Natural killer cell treated with Interleukin-12 subunit alpha and Interleukin-12 subunit beta and Interleukin-15 and Interleukin-18, amount 100 ng/mL, for 72 hours (primary cell): ENCODE measurements at regions not wholly inside any gene's neighbourhood (a gene's known extent, or its start where the extent isn't known, plus 50 kb on each side); places are given as distances from the start of the nearest gene placed in this dataset.
"Not testable (repeated sequence)": the region's sequence is repeated elsewhere in the genome, so short reads cannot be mapped to it uniquely, and the experiment has no call there.

ENCODE experiments used
- ATAC-seq, 2 donors: fragments of 150-1000 bp; cut with Tn5 transposase in 1 of 2; sonication (Bioruptor Pico), chemical (Tn5 transposase) in 1 of 2; 2 replicates each; pipeline ENCODE4 v1.10.0; 2021
- DNase-seq: peaks from one replicate; pipeline ENCODE4 v3.0.0; 2022; ENCODE audit warnings: low spot score
- H3K27ac Mint-ChIP-seq, 2 donors: 1 replicate in 1 of 2; 2 replicates in 1 of 2; pipeline ENCODE4 v1.8.0; 2022; ENCODE audit warnings: mixed read lengths in 2 of 2, mild to moderate bottlenecking in 1 of 2, moderate library complexity in 1 of 2
- H3K27me3 Mint-ChIP-seq, 2 donors: 1 replicate in 1 of 2; 2 replicates in 1 of 2; pipeline ENCODE4 v1.8.0; 2022; ENCODE audit warnings: mixed read lengths in 2 of 2
- H3K36me3 Mint-ChIP-seq: one replicate; pipeline ENCODE4 v1.8.0; 2022; ENCODE audit warnings: mixed read lengths
- H3K4me1 Mint-ChIP-seq, 2 donors: 1 replicate in 1 of 2; 2 replicates in 1 of 2; pipeline ENCODE4 v1.8.0; 2022; ENCODE audit warnings: low read depth in 2 of 2, mixed read lengths in 2 of 2, mild to moderate bottlenecking in 1 of 2
- H3K4me3 Mint-ChIP-seq: one replicate; pipeline ENCODE4 v1.8.0; 2022; ENCODE audit warnings: mixed read lengths
- H3K9me3 Mint-ChIP-seq: 2 replicates; pipeline ENCODE4 v1.8.0; 2022; ENCODE audit warnings: mixed read lengths

DNA sequence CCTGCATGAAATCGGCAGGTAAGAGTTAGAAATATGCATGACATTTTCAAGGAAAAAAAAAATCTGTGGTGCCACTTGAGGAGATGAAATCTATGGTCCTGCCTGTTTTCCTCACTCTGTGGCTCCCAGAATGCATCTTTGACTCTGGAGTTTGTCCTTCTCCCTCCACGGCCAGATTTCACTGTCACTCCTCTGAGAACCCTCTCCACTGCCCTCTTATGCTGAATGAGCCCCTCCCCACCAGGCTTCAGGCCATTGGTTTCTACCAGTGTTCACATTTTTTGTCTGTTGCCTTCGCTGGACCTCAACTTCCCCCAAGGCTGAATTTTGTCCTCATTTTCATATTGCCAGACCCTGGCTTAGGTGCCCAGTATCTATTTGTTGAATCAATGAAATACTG lies 235.0 kb downstream of the ZIC5 start:
- DNase-seq = no peak
- Mint-ChIP-seq H3K36me3 (no peaks in the 10 kb centered on the region), H3K27ac (no peak overlapping the region), H3K27me3 (peaks cover 0 to 4% of the 10 kb centered on the region in 2 donors), H3K4me3 (no peak overlapping the region), H3K9me3 (no peaks in the 10 kb centered on the region), H3K4me1 (peaks cover 4 to 5% of the 10 kb centered on the region in 2 donors)
- ATAC-seq = no peak

DNA sequence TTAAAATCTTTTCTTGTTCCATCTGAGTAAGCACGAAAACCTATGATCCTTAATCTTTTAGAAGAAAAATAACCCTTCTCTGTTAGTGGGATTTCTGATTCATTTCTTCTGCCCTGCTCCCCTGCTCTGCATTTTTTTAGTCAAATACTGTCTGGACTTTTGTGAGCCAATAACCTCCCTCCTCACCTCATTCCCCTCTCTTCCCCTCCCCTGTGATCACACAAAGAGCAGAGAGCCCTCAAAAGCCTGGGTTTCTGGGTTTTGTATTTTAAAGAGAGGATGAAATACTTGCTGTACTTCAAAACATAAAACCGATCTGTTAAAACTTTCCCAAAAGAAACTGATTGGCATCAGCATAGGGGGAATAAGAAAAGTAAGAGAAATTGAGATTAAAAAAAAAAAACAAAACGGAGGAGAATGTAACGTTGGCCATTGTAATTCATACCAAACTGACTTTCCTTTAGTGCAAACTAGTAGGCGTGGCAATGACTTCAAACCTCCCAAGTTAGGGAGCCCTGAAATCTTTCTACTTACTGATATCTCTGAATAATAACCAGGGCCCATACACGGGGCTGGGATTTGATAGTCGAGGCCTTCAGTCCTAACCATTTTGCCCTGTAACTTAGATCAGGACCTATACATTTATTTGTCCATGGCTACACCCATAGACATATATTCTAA lies 232.9 kb downstream of the TM9SF2 start:
- no peaks in the 10 kb centered on the region for H3K9me3 Mint-ChIP-seq
- H3K27me3 Mint-ChIP-seq = peaks cover 0 to 4% of the 10 kb centered on the region in 2 donors
- H3K4me3 Mint-ChIP-seq = no peak overlapping the region

DNA sequence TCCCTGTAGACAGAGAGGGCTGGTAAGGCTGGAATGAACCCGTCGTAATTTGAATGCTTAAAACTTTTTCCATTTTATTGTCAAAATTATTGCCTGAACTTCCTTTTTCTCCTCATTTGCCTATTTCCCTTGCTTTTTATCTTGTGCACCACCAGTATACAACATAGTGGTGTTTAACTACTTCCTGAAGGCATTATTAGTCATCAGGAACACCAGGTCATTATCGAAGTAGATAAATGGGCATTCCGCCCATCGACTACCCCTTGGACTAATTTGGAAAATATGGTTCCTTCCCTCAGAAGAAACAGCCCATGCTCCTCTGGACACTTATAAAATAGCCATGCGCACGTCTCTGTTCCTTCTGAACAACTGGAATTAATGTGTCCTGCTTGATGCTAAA lies 232.1 kb downstream of the TM9SF2 start:
- ATAC-seq = no peak

More for the DNA sequence above, 232.9 kb downstream of the TM9SF2 start:
- Mint-ChIP-seq H3K4me1 (peaks cover 0 to 4% of the 10 kb centered on the region in 2 donors), H3K36me3 (no peaks in the 10 kb centered on the region), H3K27ac (no peak overlapping the region)
- ATAC-seq = no peak
- no peak for DNase-seq

DNA sequence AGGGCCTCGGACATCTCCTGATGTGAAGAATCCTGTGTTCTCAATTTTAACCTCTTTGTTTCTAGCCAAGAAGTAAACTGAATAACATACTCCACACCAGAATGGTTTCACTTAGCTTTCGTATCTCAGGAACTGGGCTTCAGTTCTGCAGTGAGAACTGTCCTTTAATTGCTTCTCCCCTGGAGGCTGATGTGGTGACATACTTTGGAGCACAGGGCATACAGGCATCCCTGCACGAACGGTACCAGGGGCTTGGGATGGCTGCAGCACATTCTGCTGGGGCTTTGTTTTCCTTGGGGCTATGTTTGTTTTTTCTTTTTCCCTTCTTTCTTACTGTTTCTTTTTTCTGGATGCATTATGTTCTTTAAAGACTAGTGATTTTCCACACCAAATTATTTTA lies 230.5 kb downstream of the TM9SF2 start:
- Mint-ChIP-seq H3K9me3 (no peaks in the 10 kb centered on the region), H3K27ac (no peak overlapping the region), H3K4me1 (no peaks in the 10 kb centered on the region), H3K4me3 (no peak overlapping the region), H3K27me3 (peaks cover 0 to 2% of the 10 kb centered on the region in 2 donors), H3K36me3 (no peaks in the 10 kb centered on the region)
- no peak for ATAC-seq
- no peak for DNase-seq

More for the DNA sequence above, 232.1 kb downstream of the TM9SF2 start:
- H3K4me3 Mint-ChIP-seq = no peak overlapping the region
- no peak overlapping the region for H3K27ac Mint-ChIP-seq
- H3K27me3 Mint-ChIP-seq = peaks cover 0 to 2% of the 10 kb centered on the region in 2 donors
- no peaks in the 10 kb centered on the region for H3K4me1 Mint-ChIP-seq
- H3K9me3 Mint-ChIP-seq = no peaks in the 10 kb centered on the region
- no peaks in the 10 kb centered on the region for H3K36me3 Mint-ChIP-seq
- DNase-seq = no peak

DNA sequence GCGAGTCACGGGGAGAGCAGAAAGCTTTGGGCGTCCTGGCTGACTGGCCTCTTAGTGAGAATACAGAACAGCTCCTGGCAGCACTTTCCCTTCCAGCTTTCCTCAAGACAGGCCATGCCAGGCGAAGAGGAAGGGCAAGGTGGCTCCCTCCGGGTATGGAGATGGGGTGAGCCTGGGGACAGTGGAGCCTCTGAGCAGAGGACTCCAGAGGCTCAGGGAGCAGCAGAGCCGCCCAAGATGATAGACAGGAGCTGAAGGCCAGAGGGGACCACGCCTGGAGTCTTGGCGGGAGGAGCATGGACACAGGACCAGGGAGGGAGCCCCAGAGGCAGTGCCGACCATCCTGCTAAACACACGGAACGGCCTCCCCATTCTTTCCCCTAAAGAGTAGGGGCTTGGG lies 229.1 kb downstream of the TM9SF2 start:
- no peak overlapping the region for H3K4me3 Mint-ChIP-seq
- peak in 1 of 2 donors; percentile 33 for ATAC-seq
- DNase-seq = no peak
- H3K27ac Mint-ChIP-seq = no peak overlapping the region
- no peaks in the 10 kb centered on the region for H3K4me1 Mint-ChIP-seq
- H3K27me3 Mint-ChIP-seq = peaks cover 0 to 2% of the 10 kb centered on the region in 2 donors
- no peaks in the 10 kb centered on the region for H3K36me3 Mint-ChIP-seq
- no peaks in the 10 kb centered on the region for H3K9me3 Mint-ChIP-seq

DNA sequence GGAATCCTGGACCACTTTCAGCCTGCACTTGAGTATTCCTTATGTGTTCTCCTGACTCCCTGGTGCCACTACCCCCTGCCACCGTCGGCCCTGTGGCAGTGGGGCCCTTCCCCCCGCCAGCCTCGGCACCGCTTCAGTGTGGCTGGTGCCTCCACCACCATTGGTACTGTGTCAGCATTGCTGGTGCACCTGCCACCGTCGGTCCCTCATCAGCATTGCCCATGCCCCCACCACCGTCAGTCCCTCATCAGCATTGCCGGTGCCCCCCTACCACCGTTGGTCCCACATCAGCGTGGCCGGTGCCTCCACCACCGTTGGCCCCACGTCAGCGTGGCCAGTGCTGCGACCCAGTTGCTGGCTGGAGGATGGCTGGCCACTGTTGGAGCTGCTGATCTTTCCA lies 228.5 kb downstream of the TM9SF2 start:
- ATAC-seq (peak in 1 of 2 donors; percentile 41), DNase-seq (no peak)
- Mint-ChIP-seq H3K27me3 (peaks cover 0 to 2% of the 10 kb centered on the region in 2 donors), H3K4me3 (no peak overlapping the region), H3K36me3 (no peaks in the 10 kb centered on the region), H3K9me3 (no peaks in the 10 kb centered on the region), H3K4me1 (no peaks in the 10 kb centered on the region), H3K27ac (no peak overlapping the region)

DNA sequence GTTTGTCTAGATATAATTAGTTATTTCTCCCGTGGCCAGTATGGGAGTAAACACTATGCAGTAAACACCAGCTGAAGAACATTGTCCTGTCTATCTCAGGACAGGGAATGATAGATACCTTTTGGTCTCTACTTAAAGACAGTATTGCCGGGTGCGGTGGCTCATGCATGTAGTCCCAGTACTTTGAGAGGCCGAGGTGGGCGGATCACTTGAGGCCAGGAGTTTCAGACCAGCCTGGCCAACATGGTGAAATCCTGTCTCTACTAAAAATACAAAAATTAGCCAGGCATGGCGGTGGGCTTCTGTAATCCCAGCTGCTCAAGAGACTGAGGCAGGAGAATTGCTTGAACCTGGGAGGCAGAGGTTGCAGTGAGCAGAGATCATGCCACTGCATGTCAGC lies 226.4 kb downstream of the TM9SF2 start:
- not testable (repeated sequence) for DNase-seq, H3K27ac Mint-ChIP-seq, H3K27me3 Mint-ChIP-seq, H3K4me3 Mint-ChIP-seq, H3K9me3 Mint-ChIP-seq, H3K4me1 Mint-ChIP-seq, H3K36me3 Mint-ChIP-seq, ATAC-seq

DNA sequence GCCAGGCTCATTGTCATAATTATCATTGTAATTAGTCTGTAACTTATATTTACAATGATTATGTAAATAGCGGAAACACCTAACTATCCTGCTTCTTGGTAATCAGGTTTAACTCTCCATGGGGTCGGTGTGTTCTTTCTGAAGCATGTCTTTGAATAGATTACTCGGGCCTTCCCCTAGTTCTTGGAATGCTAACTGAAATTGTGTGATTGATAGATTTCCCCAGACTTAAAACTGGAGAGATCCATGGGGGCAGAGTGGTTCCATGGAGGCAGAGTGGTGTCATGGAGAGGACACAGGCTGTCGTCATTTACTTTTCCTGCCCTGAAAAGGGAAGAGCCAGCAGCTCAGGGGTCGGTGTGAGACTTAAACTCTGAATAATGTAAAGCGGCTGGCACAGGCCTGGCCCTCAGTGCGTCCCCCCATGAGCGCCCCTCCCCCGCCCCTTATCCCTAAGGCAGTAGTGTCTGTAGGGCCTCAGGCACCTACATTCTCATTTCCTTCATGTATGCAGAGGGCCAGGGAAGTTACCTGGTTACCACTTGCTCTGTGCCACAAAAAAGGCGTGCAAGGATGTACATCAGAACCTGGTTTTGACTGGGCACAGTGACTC lies 225.1 kb downstream of the TM9SF2 start:
- ATAC-seq (no peak), DNase-seq (no peak)
- H3K27me3 Mint-ChIP-seq = no peaks in the 10 kb centered on the region
- no peaks in the 10 kb centered on the region for H3K4me1 Mint-ChIP-seq
- no peaks in the 10 kb centered on the region for H3K9me3 Mint-ChIP-seq
- no peaks in the 10 kb centered on the region for H3K36me3 Mint-ChIP-seq
- no peak overlapping the region for H3K27ac Mint-ChIP-seq
- H3K4me3 Mint-ChIP-seq = no peak overlapping the region

DNA sequence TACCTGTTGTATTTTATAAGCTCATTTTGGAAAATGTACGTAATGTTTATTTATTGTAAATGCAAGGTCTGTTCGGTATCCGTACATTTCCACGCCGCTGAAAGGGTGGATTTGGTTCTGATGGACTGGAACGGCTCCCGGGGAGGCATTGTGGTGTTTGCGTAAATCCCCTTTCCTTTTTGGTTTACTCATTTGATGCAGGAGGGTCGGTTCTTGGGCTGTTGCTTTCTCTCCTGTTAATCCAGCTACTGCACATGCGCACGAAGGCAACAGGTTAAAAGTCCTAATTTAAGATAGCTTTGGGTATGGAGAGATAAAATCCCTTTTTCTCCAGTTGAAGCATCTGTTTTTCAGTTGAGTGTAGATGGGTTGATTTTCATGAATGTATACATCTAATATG lies 224.4 kb downstream of the TM9SF2 start:
- Mint-ChIP-seq H3K27me3 (no peaks in the 10 kb centered on the region), H3K4me1 (peaks cover 0 to 2% of the 10 kb centered on the region in 2 donors), H3K9me3 (no peaks in the 10 kb centered on the region), H3K4me3 (no peak overlapping the region), H3K27ac (no peak overlapping the region), H3K36me3 (no peaks in the 10 kb centered on the region)
- ATAC-seq = no peak
- no peak for DNase-seq

DNA sequence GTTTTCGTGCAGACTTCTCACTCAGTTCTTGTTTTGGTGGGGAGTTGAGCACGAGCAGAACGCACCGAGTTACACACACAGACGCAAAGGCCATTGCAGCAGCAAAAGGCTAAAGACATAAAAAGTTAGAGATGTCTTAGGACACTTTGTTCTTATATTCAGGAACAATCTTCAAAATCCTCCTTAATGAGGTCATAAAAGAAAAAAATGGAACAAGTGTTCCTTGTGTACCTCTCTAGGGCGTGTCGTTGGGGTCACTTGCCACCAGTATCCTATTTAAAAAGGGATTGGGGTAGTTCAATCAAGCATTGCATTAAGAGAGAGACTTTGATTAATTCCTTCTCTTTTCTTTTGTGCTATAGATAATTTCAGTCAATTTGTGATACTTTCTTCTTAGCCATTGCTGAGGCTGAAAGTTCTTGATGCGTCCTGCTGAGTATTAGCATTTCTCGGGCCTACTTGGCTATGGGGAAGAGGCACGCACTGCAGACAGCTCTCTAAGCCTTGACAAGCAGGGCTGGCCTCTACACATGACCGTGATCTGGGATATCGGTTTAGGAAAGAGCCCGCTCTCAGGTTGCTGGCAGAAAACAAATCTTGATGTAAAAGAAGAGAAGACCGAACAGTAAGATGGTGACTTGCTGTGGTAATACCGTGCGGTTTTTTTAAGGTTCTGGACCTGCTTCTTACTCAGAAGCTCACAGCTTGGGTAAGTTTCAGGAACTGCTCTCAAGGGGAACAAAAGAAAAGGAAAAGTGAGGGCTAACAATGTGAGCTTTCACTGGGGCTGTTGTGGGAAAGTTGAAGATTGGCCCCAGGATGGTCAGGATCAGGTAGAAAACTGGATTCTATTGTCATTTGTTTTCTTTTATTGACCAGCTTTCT lies 223.6 kb downstream of the TM9SF2 start:
- DNase-seq (no peak), ATAC-seq (no peak)
- no peak overlapping the region for H3K27ac Mint-ChIP-seq
- H3K9me3 Mint-ChIP-seq = no peaks in the 10 kb centered on the region
- no peaks in the 10 kb centered on the region for H3K27me3 Mint-ChIP-seq
- H3K36me3 Mint-ChIP-seq = no peaks in the 10 kb centered on the region
- H3K4me1 Mint-ChIP-seq = peaks cover 0 to 5% of the 10 kb centered on the region in 2 donors
- no peak overlapping the region for H3K4me3 Mint-ChIP-seq

DNA sequence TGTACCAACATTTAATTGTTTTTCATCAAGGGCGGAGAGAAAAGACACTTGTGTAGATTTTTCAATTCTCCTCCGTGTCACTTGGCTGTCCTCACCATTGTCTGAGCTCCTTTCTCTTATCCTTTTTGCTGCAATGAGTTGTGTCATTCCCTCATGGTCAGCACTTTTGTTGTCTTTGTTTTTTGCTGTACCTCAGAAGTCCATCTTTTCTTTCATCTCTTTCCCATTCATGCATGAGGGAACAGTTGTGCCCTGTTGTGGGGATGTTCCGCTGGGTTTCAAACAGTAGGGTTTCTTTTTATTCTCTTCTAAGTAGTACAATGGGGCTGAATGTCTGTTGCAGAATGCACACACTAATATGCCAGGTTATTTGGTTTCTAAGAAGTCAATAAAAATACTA lies 222.6 kb downstream of the TM9SF2 start:
- no peaks in the 10 kb centered on the region for H3K27me3 Mint-ChIP-seq
- no peak for ATAC-seq
- H3K4me1 Mint-ChIP-seq = peaks cover 0 to 5% of the 10 kb centered on the region in 2 donors
- no peak for DNase-seq
- H3K9me3 Mint-ChIP-seq = no peaks in the 10 kb centered on the region
- H3K36me3 Mint-ChIP-seq = no peaks in the 10 kb centered on the region
- no peak overlapping the region for H3K4me3 Mint-ChIP-seq
- H3K27ac Mint-ChIP-seq = no peak overlapping the region

DNA sequence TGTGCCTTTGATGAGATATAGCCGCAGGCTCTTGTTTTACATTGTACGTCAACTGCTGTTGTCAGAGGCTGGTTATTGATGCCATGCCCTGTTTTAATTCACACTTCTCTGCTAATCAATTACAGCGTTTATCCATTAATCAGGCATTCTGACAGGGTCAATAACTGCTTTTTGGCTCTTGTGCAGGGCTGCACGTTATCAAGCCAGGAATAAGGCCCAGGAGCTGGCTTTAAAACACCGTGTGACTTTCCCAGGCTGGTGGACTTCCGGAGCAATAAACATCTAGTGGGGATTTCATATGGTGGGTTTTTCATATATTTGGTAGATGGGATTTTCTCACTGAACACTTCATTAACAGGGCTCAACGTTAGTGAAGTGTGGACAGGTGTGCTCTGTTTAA lies 221.7 kb downstream of the TM9SF2 start:
- Mint-ChIP-seq H3K9me3 (no peaks in the 10 kb centered on the region), H3K4me3 (no peak overlapping the region)

DNA sequence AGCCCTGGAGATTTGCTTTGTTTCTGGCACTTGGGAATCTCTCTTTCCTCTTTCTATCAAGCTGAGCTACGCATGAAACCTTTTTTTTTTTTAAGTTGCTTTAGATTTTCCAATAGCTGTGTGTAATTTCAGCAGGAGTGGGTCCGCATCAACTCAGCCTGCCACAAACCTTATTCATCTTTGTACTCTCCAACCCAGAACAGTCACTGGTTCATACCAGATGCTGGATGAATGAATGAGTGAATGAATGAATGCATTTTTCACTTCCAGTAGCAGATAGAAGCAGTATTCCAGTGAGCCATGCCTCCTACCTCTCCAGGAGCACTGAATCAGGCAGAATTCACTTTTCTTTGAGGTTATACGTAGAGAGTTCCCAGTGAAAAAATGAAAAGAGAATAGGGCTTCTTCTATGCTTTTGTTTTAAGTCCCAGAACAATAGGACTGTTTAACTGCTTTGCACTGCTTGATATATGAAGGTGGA lies 221.1 kb downstream of the TM9SF2 start:
- Mint-ChIP-seq H3K36me3 (no peaks in the 10 kb centered on the region), H3K9me3 (no peaks in the 10 kb centered on the region), H3K27ac (no peak overlapping the region), H3K4me1 (peaks cover 0 to 5% of the 10 kb centered on the region in 2 donors), H3K4me3 (no peak overlapping the region), H3K27me3 (no peaks in the 10 kb centered on the region)
- DNase-seq = no peak
- ATAC-seq = no peak

More for the DNA sequence above, 221.7 kb downstream of the TM9SF2 start:
- DNase-seq (no peak), ATAC-seq (no peak)
- Mint-ChIP-seq H3K27ac (no peak overlapping the region), H3K27me3 (no peaks in the 10 kb centered on the region), H3K4me1 (peaks cover 0 to 5% of the 10 kb centered on the region in 2 donors), H3K36me3 (no peaks in the 10 kb centered on the region)
